PC-3 (cell line): ENCODE measurements at regions not wholly inside any gene's neighbourhood (a gene's known extent, or its start where the extent isn't known, plus 50 kb on each side); places are given as distances from the start of the nearest gene placed in this dataset.
A peak's percentile ranks its signal among the peaks of the same experiment; 100 is the strongest.

Source experiments
- ATAC-seq: fragments of 200-7000 bp; cut with Tn5 transposase; 2 replicates; pipeline ENCODE4 v1.9.1; 2020; ENCODE audit warnings: mild to moderate bottlenecking, moderate library complexity
- BruUV-seq: library from RNA; stranded (reverse); fragments of 400-500 nt; replicated peaks from 2 replicates; lab custom pipeline; 2021; lab: Mats Ljungman, UMichigan
- CTCF ChIA-PET: fragments of 300-600 bp; sonication (Branson Sonifier 250); formaldehyde crosslinking; loops from one replicate; lab custom pipeline; 2022; ENCODE audit warnings: antibody characterized with exemption; lab: Charles Lee
- POLR2A ChIA-PET: fragments of 300-600 bp; sonication (Branson Sonifier 250); formaldehyde crosslinking; loops from one replicate; lab custom pipeline; 2022; ENCODE audit warnings: antibody characterized with exemption; ENCODE audit not compliant: unreplicated experiment; lab: Charles Lee
- DNase-seq: peaks from one replicate; pipeline ENCODE4 v3.0.0-alpha.2; 2015
- H2AFZ ChIP-seq: fragments of 300-600 bp; sonication (generic); 2 replicates; pipeline ENCODE4 v1.6.0; 2016; ENCODE audit warnings: antibody characterized with exemption, low read length
- H3F3A ChIP-seq: fragments of 300-600 bp; sonication (generic); one replicate; pipeline ENCODE4 v1.6.0; 2017; ENCODE audit warnings: antibody characterized with exemption, low read length, control low read depth, mild to moderate bottlenecking; ENCODE audit not compliant: unreplicated experiment
- H3K27ac ChIP-seq: fragments of 300-600 bp; sonication (generic); 2 replicates; pipeline ENCODE4 v1.5.1; 2016; ENCODE audit warnings: mild to moderate bottlenecking, low read length
- H3K27me3 ChIP-seq: fragments of 300-600 bp; sonication (generic); 2 replicates; pipeline ENCODE4 v1.6.1; 2016; ENCODE audit warnings: low read length, mixed read lengths
- H3K36me3 ChIP-seq: fragments of 300-600 bp; sonication (generic); 2 replicates; pipeline ENCODE4 v1.6.1; 2016; ENCODE audit warnings: low read depth, mixed run types, low read length, mixed read lengths
- H3K4me1 ChIP-seq: fragments of 300-600 bp; sonication (generic); 2 replicates; pipeline ENCODE4 v1.5.1; 2016; ENCODE audit warnings: low read length; ENCODE audit not compliant: insufficient read depth
- H3K4me2 ChIP-seq: fragments of 300-600 bp; sonication (generic); 2 replicates; pipeline ENCODE4 v1.6.0; 2016; ENCODE audit warnings: low read length
- H3K4me3 ChIP-seq: fragments of 300-600 bp; sonication (generic); 2 replicates; pipeline ENCODE4 v1.5.1; 2016; ENCODE audit warnings: mild to moderate bottlenecking, low read length, mixed read lengths
- H3K79me2 ChIP-seq: fragments of 300-600 bp; sonication (generic); 2 replicates; pipeline ENCODE4 v1.6.1; 2017; ENCODE audit warnings: low read length, mixed read lengths
- H3K9ac ChIP-seq: fragments of 300-600 bp; sonication (generic); 2 replicates; pipeline ENCODE4 v1.6.0; 2016; ENCODE audit warnings: mild to moderate bottlenecking, low read length
- H3K9me2 ChIP-seq: fragments of 300-600 bp; sonication (generic); replicated peaks from 2 replicates; pipeline ENCODE4 v1.6.1; 2016; ENCODE audit warnings: mixed run types, low read length, mixed read lengths
- H3K9me3 ChIP-seq: fragments of 300-600 bp; sonication (generic); 2 replicates; pipeline ENCODE4 v1.6.1; 2016; ENCODE audit warnings: low read length, mixed read lengths
- H4K20me1 ChIP-seq: fragments of 300-600 bp; sonication (generic); 2 replicates; pipeline ENCODE4 v1.6.1; 2016; ENCODE audit warnings: low read length, mixed read lengths
- EZH2 ChIP-seq: fragments of 300-600 bp; sonication (generic); IDR thresholded peaks from one replicate; pipeline ENCODE4 v1.6.1; 2017; ENCODE audit warnings: antibody characterized with exemption, mild to moderate bottlenecking, low read length; ENCODE audit not compliant: unreplicated experiment
- EZH2phosphoT487 ChIP-seq: fragments of 300-600 bp; sonication (generic); IDR thresholded peaks from 2 replicates; pipeline ENCODE4 v1.6.1; 2018; ENCODE audit warnings: mild to moderate bottlenecking, antibody characterized with exemption, low read length, borderline replicate concordance
- intact Hi-C: fragments of 100-400 bp; cut with micrococcal nuclease; formaldehyde crosslinking; loops from 2 replicates; pipeline ENCODE4 v1.9.0; 2023
- TF ChIP-seq, protein P1 (sequence below): fragments of 300-600 bp; sonication (generic); conservative IDR thresholded peaks from 2 replicates; pipeline ENCODE4 v1.5.1; 2017; ENCODE audit warnings: antibody characterized with exemption, low read depth, mild to moderate bottlenecking, low read length

DNA sequence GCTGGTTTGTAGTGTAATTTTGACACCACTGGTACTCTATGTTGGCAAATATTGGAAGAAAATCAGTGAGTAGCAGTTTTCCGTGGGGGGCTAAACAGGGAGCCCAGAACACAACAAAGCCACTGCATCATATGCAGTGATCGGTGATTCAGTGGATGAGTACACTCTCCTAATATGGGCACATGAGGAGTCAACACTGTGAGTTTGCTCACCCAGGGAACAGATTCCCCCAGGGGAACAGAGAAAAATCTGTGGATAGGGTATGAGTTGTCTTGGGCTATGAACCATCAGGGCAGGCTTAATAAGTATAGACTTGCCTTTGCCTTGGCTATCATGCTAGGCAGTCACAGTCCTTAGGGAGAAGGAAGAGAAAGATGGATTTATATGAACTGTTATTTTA lies 227.7 kb upstream of the SEMA3E start:
- Histone ChIP-seq H3K79me2 (no peaks in the 10 kb centered on the region), H3K4me2 (no peak overlapping the region), H4K20me1 (no peaks in the 10 kb centered on the region), H3K9me2 (no peaks in the 10 kb centered on the region), H3F3A (no peaks in the 10 kb centered on the region), H3K27me3 (no peaks in the 10 kb centered on the region), H2AFZ (no peak overlapping the region), H3K36me3 (no peaks in the 10 kb centered on the region), H3K9me3 (no peaks in the 10 kb centered on the region), H3K9ac (no peak overlapping the region), H3K4me1 (no peaks in the 10 kb centered on the region), H3K4me3 (no peak overlapping the region), H3K27ac (no peak overlapping the region)
- DNase-seq: peak; percentile 57
- BruUV-seq: no TSS peak
- TF ChIP-seq EZH2: no peak
- TF ChIP-seq EZH2phosphoT487: no peak
- TF ChIP-seq, protein P1, sequence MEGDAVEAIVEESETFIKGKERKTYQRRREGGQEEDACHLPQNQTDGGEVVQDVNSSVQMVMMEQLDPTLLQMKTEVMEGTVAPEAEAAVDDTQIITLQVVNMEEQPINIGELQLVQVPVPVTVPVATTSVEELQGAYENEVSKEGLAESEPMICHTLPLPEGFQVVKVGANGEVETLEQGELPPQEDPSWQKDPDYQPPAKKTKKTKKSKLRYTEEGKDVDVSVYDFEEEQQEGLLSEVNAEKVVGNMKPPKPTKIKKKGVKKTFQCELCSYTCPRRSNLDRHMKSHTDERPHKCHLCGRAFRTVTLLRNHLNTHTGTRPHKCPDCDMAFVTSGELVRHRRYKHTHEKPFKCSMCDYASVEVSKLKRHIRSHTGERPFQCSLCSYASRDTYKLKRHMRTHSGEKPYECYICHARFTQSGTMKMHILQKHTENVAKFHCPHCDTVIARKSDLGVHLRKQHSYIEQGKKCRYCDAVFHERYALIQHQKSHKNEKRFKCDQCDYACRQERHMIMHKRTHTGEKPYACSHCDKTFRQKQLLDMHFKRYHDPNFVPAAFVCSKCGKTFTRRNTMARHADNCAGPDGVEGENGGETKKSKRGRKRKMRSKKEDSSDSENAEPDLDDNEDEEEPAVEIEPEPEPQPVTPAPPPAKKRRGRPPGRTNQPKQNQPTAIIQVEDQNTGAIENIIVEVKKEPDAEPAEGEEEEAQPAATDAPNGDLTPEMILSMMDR: no peak
- POLR2A ChIA-PET: no interaction called here
- intact Hi-C loops: no loop called here
- CTCF ChIA-PET: no interaction called here
- ATAC-seq: peak; percentile 97

DNA sequence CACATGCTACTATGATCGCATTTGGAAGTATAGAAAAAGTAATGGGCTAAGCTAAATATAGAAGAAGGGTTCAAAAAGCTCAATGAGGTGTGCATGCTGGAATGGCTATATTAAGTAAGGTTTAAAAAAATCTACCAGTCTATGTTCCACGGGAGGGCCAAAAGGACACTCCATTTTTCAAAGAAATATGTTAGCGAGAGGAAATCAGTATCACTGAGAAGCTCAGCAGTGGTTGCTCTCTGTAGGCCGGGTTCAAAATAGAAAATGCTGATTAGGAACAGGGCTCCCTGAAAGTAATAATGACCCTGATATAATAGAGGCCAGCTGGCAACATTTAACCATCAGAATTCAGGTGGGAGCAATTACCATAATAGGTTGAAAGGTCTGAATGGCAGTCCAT lies 224.5 kb upstream of the SEMA3E start:
- H3K4me3 ChIP-seq: no peak overlapping the region
- no peak overlapping the region for H3K4me2 ChIP-seq
- no peaks in the 10 kb centered on the region for H3K4me1 ChIP-seq
- H2AFZ ChIP-seq: no peak overlapping the region
- ChIA-PET POLR2A (no interaction called here), CTCF (no interaction called here)
- no peaks in the 10 kb centered on the region; the same call in 1 of the 2 replicates for H3K27me3 ChIP-seq
- intact Hi-C loops: no loop called here
- no peak overlapping the region for H3K27ac ChIP-seq
- H3K9me3 ChIP-seq: no peaks in the 10 kb centered on the region
- no peaks in the 10 kb centered on the region for H3K36me3 ChIP-seq
- H3K9ac ChIP-seq: no peak overlapping the region
- BruUV-seq: no TSS peak
- no peaks in the 10 kb centered on the region for H3K79me2 ChIP-seq
- H3K9me2 ChIP-seq: no peaks in the 10 kb centered on the region
- no peak for TF ChIP-seq EZH2
- TF ChIP-seq, protein P1: no peak
- TF ChIP-seq EZH2phosphoT487: no peak
- no peaks in the 10 kb centered on the region for H4K20me1 ChIP-seq
- H3F3A ChIP-seq: no peaks in the 10 kb centered on the region
- DNase-seq: no peak
- ATAC-seq: no peak

DNA sequence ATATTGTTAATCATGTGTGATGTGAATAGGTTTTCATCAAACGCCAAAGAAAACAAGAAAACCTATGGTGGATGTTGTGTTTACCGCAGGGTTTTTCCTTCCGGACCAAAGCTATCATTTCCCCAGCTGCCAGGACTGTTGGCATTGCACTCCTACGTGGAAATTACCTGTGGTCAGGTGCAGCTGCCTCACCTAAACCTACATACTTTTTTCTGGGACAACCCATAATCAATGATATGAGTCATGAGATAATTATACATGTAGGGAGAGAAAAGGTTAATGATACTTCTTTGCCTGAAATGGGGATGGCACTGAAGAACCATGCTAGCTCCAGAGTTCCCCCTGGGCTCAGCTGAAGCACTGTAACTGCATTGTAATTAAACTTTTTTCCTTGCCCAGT lies 223.6 kb upstream of the SEMA3E start:
- ChIA-PET CTCF (no interaction called here), POLR2A (no interaction called here)
- DNase-seq: no peak

More for the DNA sequence above, 223.6 kb upstream of the SEMA3E start:
- no peak overlapping the region for H3K4me2 ChIP-seq
- no TSS peak for BruUV-seq
- no peaks in the 10 kb centered on the region; the same call in 1 of the 2 replicates for H3K27me3 ChIP-seq
- H4K20me1 ChIP-seq: no peaks in the 10 kb centered on the region
- H3K4me3 ChIP-seq: no peak overlapping the region
- H2AFZ ChIP-seq: no peak overlapping the region
- TF ChIP-seq, protein P1: no peak
- no peak for TF ChIP-seq EZH2
- TF ChIP-seq EZH2phosphoT487: no peak
- H3K9me3 ChIP-seq: no peaks in the 10 kb centered on the region
- no peaks in the 10 kb centered on the region for H3F3A ChIP-seq
- H3K27ac ChIP-seq: no peak overlapping the region
- intact Hi-C loops: no loop called here
- ATAC-seq: no peak
- no peaks in the 10 kb centered on the region for H3K9me2 ChIP-seq
- H3K79me2 ChIP-seq: no peaks in the 10 kb centered on the region
- no peaks in the 10 kb centered on the region for H3K4me1 ChIP-seq
- H3K36me3 ChIP-seq: no peaks in the 10 kb centered on the region
- no peak overlapping the region for H3K9ac ChIP-seq
